ENCODE measurements at regions not wholly inside any gene's neighbourhood (a gene's known extent, or its start where the extent isn't known, plus 50 kb on each side); places are given as distances from the start of the nearest gene placed in this dataset.

- no peak for TF ChIP-seq CTCF (IDR thresholded peaks at IDR 0.05)
- TF ChIP-seq EP300 (IDR thresholded peaks at IDR 0.05), result no peak
Measured at GRCh38 chr12:17142856-17143255, 536.9 kb upstream of the LMO3 start.
